ENCODE measurements at regions not wholly inside any gene's neighbourhood (a gene's known extent, or its start where the extent isn't known, plus 50 kb on each side); places are given as distances from the start of the nearest gene placed in this dataset.
"Not testable (repeated sequence)": the region's sequence is repeated elsewhere in the genome, so short reads cannot be mapped to it uniquely, and the experiment has no call there.

DNA sequence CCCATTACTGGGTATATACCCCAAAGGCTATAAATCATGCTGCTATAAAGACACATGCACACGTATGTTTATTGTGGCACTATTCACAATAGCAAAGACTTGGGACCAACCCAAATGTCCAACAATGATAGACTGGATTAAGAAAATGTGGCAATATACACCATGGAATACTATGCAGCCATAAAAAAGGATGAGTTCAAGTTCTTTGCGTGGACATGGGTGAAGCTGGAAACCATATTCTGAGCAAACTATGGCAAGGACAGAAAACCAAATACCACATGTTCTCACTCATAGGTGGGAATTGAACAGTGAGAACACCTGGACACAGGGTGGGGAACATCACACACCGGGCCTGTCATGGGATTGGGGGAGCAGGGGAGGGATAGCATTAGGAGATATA, 54.4 kb upstream of the MUCL1 start:
- DNase-seq (ENCODE audit: low spot score): not testable (repeated sequence)

- no peak for DNase-seq (ENCODE audit: low spot score)
Observed at GRCh38 chr12:54798651-54799050, 55.7 kb upstream of the MUCL1 start.

DNA sequence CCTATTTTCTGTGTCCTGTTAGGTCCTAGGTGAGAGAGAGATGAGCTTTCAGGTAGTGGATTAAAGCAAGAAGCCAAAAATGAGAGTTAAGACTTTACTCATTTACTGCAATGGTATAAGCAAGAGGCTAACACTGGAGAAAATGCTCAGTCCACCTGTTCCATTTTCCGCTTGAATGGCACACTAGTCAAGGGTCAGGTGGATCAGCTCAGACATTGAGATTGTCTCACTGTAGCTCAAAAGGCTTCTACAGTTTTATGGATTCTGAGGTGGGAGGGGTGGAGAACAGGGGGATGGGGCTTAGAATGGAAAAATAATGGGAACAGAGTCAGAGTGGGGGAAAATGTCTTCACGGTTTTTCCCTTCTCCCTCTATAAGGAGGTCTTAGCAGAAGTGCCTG, 57.3 kb upstream of the MUCL1 start:
- no peak for DNase-seq (ENCODE audit: low spot score)

GRCh38 chr12:54795644-54796043, 58.7 kb upstream of the MUCL1 start:
- no peak for DNase-seq (ENCODE audit: low spot score)

DNA sequence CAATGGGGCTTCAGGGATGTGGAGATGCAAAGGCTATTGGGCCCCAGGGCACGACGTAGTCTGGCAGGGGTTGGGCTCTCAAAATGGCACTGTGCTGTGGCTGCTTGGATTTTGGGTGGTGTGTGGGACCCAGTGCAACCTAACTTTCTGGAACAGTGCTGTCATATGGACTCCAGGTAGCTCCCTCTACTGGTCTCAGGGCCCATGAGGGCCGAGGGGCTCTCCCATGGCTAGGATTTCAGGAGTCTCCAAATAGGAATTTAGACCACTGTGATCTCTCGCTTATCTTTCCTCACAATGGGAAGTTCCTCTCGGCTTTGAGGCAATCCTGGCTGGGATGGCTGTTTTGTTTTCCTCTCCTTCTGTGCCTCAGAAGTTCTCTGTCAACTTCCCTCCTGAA, 68.2 kb upstream of the MUCL1 start:
- DNase-seq (ENCODE audit: low spot score): no peak

DNA sequence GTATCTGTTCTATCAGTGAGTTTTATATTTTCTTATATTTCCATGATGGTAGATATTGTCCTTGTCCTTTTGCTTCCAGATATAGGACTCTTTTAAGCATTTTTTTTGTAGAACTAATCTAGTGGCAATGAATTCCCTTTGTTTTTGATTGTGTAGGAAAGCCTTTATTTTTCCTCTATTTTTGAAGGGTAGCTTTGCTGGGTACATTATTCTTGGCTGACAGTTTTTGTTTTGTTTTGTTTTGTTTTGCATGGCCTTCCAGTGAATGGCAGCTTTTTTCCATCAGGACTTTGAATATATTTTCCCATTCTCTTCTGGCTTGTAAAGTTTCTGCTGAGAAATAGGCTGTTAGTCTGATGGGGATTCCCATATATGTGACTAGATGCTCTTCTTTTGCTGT, 70.2 kb upstream of the MUCL1 start:
- DNase-seq (ENCODE audit: low spot score): no peak

DNA sequence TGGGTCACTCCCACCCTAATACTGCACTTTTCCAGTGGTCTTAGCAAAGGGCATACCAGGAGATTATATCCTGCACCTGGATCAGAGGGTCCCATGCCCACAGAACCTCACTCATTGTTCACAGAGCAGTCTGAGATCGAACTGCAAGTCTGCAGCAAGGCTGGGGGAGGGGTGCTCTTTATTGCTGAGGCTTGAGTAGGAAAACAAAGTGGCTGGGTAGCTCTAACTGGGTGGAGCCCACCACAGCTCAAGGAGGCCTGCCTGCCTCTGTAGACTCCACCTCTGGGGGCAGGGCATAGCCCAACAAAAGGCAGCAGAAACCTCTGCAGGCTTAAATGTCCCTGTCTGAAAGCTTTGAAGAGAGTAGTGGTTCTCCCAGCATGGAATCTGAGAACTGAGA, 77.3 kb upstream of the MUCL1 start:
- not testable (repeated sequence) for DNase-seq (ENCODE audit: low spot score)

GRCh38 chr12:54773593-54773992, 80.7 kb upstream of the MUCL1 start:
- DNase-seq (ENCODE audit: low spot score): no peak

DNA sequence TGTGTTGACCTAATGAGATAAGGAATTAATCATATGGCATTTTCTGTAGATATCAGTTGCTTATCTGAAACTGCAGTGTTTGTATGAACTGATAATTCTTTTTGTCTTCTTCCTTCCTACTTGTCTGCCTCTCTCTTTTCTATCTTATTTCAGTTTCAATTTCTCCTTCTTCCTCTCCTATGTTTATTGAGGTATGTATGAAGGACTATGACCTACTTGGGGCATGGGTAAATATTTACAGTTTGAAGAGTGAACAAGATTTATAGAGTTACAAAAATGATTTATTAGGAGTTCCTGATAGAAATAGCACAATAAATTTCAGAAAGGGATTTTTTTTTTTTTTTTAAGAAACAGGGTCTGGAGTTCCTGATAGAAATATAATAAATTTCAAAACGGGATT, 88.7 kb upstream of the MUCL1 start:
- no peak for DNase-seq (ENCODE audit: low spot score)

DNA sequence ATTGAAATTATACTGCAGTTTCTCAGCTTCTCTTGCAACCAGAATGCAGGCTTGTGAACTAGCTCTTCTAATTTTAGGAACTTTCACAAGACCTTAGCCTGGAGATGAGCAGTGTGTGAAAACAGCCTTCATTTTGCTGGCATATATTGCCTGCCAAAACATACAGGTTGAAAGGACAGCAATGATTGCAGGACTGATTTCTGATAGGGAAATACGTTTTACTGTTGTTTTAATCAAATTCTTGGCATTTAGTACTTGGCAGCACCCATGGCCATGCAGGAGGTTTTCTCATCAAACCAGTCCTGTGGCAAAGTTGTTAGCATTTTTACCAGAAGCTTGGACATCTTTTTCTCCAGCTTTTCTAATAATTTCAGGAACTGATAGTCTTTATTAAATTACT, 91.9 kb upstream of the MUCL1 start:
- no peak for DNase-seq (ENCODE audit: low spot score)

- peak; percentile 59 for DNase-seq (ENCODE audit: low spot score)
Observed at GRCh38 chr12:54759751-54760150, 94.6 kb upstream of the MUCL1 start.

DNA sequence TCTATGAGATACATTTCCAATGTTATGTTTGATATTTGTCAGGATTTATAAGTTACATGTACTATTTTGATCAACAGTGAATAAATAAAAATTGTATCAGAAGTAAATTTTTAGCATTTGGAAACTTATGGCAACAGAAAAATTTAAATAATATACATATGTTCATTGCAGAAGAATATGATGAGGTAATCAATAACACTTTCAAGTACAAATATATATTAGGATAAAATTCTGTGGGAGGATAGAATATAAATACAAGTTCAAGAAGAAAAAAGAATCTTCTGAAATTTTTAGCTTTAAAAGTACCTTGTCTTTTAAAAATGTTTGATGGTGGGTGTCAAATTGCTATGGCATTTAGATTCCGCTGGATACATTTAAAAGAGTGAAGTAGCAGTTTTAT, 102.8 kb upstream of the MUCL1 start:
- DNase-seq (ENCODE audit: low spot score): no peak

DNA sequence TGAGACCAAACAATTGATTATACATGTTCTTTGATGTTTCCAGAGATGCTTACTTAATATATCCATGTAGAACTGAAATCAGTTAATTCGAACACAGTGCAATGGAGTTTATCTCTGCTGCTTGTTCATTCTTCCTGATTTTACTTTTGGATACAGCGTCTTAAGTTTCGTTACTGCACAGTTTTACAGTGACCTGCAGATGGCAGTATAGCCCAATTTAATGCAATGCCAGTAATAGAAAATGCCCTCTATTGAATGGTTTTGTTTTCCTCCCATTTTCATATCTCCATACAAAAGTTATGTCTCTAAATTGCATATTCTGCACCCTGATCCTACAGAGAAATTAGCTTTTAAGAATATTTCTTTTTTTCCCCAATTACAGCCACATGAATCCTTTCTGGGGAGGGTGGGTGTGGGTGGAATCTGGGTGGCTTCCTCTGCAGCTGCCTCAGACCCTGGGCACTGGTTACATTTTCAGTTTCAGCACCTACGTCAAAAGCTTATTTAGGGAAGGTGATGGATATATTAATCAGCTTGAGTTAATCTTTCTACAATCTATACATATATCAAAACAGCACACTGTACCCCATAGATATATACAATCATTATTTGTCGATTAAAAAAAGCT, 101.1 kb upstream of the DCD start:
- DNase-seq (ENCODE audit: low spot score): peak; percentile 73

DNA sequence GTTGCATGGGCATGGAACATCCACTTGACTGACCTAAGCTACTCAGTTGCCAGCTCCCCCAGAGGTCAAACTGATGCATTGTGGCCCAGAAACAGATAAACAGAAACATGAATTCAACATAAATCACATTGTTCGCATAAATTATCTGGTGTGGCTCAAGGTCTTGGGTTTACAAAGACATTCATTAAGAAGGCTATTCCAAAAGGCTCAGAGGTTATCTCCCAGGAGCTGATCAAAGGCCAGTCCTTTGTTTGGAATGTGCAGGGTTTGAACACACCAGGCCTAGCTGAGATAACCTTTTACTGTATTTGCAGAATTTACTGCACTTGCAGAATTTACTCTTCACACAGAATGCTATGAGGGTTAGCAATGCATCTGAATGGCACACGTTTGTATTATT, 96.4 kb upstream of the DCD start:
- DNase-seq (ENCODE audit: low spot score): no peak

GRCh38 chr12:54740882-54741281, 92.7 kb upstream of the DCD start:
- no peak for DNase-seq (ENCODE audit: low spot score)

DNA sequence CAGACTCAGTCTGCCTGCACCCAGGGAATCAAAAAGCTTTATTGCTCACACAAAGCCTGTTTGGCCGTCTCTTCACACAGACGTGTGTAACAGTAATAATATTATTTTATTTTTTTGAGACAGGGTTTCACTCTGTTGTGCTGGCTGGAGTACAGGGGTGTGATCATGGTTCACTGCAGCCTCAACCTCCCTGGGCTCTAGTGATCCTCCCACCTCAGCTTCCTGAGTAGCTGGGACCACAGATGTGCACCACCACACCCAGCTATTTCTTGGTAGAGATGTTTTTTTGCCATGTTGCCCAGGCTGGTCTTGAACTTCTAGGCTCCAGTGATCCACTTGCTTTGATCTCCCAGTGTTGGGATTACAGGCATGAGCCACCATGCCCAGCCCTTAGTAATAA, 88.4 kb upstream of the DCD start:
- DNase-seq (ENCODE audit: low spot score): no peak

GRCh38 chr12:54734196-54734950, 86.2 kb upstream of the DCD start:
- no peak for DNase-seq (ENCODE audit: low spot score)

DNA sequence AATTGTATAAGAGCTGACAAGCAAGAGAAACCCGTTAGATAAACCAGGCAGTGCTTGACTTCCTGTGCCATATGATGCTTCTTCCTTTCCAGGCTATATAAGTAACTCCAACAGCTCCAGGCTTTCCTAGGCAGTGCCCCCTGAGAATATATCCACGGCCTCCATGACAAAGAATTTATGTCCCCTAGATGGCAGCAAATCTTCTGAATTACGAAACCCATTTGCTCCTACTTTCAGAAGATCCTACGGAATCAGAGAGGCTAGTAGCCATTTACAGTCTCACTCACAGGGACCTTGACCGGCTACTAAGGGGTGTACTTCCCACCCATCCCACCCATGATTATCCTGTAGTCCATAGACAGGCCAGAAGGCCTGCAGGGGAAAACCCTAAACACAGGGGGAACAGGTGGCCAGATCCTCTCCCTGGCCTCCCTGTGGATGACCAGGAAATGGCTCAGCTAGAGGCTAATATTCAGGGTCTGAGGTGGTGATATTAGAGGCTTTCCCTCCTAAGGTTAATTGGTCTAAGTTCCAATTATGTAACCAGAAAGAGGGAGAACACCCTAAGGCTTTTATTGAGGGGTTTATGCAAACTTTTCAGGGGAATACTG, 77.2 kb upstream of the DCD start:
- peak; percentile 40 for DNase-seq (ENCODE audit: low spot score)

GRCh38 chr12:54723379-54724256, 75.5 kb upstream of the DCD start:
- peak; percentile 54 for DNase-seq (ENCODE audit: low spot score)

DNA sequence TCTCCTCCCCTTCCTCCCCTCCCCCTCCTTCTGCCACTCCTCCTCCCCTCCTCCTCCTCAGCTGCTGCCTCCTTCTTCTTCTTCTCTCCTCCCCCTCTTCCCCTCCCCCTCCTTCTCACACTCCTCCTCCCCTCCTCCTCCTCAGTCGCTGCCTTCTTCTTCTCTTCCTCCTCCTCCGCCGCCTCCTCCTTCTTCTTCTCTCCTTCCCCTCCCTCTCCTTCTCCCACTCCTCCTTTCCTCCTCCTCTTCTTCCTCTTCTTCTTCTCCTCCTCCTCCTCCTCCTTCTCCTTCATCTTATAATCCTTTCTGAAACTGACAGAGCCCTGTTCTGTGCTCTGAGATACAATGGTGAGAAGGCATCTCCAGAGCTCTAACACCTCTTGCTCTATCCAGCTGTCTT, 73.1 kb upstream of the DCD start:
- DNase-seq (ENCODE audit: low spot score): no peak

- no peak for DNase-seq (ENCODE audit: low spot score)
Observed at GRCh38 chr12:54719691-54720090, 71.5 kb upstream of the DCD start.

- DNase-seq (ENCODE audit: low spot score): no peak
Observed at GRCh38 chr12:54716261-54716660, 68.1 kb upstream of the DCD start.

Data from HT-29 (cell line).